Breast epithelium (tissue), 3 donors: ENCODE measurements at regions not wholly inside any gene's neighbourhood (a gene's known extent, or its start where the extent isn't known, plus 50 kb on each side); places are given as distances from the start of the nearest gene placed in this dataset.

Source experiments
- CTCF ChIP-seq, 3 donors: fragments of 450-650 bp; IDR thresholded peaks; one replicate each; pipeline ENCODE4 v1.5.1; 2016 to 2017; ENCODE audit warnings: antibody characterized with exemption in 3 of 3, mild to moderate bottlenecking in 3 of 3, moderate library complexity in 3 of 3
- POLR2A ChIP-seq: fragments of 450-650 bp; IDR thresholded peaks from one replicate; pipeline ENCODE4 v1.6.1; 2016; ENCODE audit warnings: antibody characterized with exemption, mild to moderate bottlenecking, moderate library complexity
- POLR2AphosphoS5 ChIP-seq, 3 donors: sonication (generic); formaldehyde crosslinking; IDR thresholded peaks; one replicate each; pipeline ENCODE4 v1.6.1; 2017; ENCODE audit warnings: antibody characterized with exemption in 3 of 3

GRCh38 chr10:6863381-6863780 lies 283.3 kb upstream of the PRKCQ start:
- no peak for TF ChIP-seq CTCF (IDR thresholded peaks at IDR 0.05)
- TF ChIP-seq POLR2A, result no peak
- no peak for TF ChIP-seq POLR2AphosphoS5 (IDR thresholded peaks at IDR 0.05)
